IMR-90 (cell line): ENCODE measurements at regions not wholly inside any gene's neighbourhood (a gene's known extent, or its start where the extent isn't known, plus 50 kb on each side); places are given as distances from the start of the nearest gene placed in this dataset.

ENCODE experiments used
- ATAC-seq: fragments of 200-7000 bp; cut with Tn5 transposase; 2 replicates; pipeline ENCODE4 v1.9.1; 2020; ENCODE audit warnings: low read depth, mild to moderate bottlenecking, moderate library complexity
- BruUV-seq: library from RNA; stranded (reverse); fragments of 400-500 nt; replicated peaks from 2 replicates; lab custom pipeline; 2021; lab: Mats Ljungman, UMichigan
- CTCF ChIA-PET: fragments of 300-600 bp; formaldehyde crosslinking; extraction: SDS; loops from one replicate; lab custom pipeline; 2021; ENCODE audit warnings: antibody characterized with exemption; lab: Yijun Ruan, JAX
- POLR2A ChIA-PET: fragments of 300-600 bp; sonication (Branson Sonifier 250); formaldehyde crosslinking; loops from one replicate; lab custom pipeline; 2022; ENCODE audit warnings: antibody characterized with exemption; ENCODE audit not compliant: unreplicated experiment; lab: Charles Lee
- DNase-seq: peaks from one replicate; pipeline ENCODE4 v3.0.0; 2013
- H2AFZ ChIP-seq: replicated peaks from 2 replicates; pipeline ENCODE3; 2013; ENCODE audit warnings: low read length, mild to moderate bottlenecking; ENCODE audit not compliant: poor library complexity
- H2AK5ac ChIP-seq: 2 replicates; pipeline ENCODE4 v1.6.1; 2013; ENCODE audit warnings: low read depth, low read length, inconsistent platforms
- H2AK9ac ChIP-seq: replicated peaks from 2 replicates; pipeline ENCODE3; 2013; ENCODE audit warnings: mild to moderate bottlenecking, low read depth, low read length, moderate library complexity; ENCODE audit not compliant: poor library complexity
- H2BK120ac ChIP-seq: 2 replicates; pipeline ENCODE4 v1.6.1; 2013; ENCODE audit warnings: low read depth, low read length, inconsistent platforms
- H2BK15ac ChIP-seq: 3 replicates; pipeline ENCODE4 v1.6.1; 2013; ENCODE audit warnings: low read depth, low read length, inconsistent platforms
- H2BK20ac ChIP-seq: 2 replicates; pipeline ENCODE4 v1.6.1; 2013; ENCODE audit warnings: low read depth, mild to moderate bottlenecking, inconsistent platforms, low read length, moderate library complexity
- H2BK5ac ChIP-seq: 2 replicates; pipeline ENCODE4 v1.6.1; 2013; ENCODE audit warnings: mild to moderate bottlenecking, low read depth, low read length, inconsistent platforms; ENCODE audit not compliant: poor library complexity, severe bottlenecking
- H3K14ac ChIP-seq: replicated peaks from 2 replicates; pipeline ENCODE4 v1.6.1; 2013; ENCODE audit warnings: low read depth, low read length, inconsistent platforms
- H3K18ac ChIP-seq: 2 replicates; pipeline ENCODE4 v1.6.1; 2013; ENCODE audit warnings: low read depth, low read length, control low read depth
- H3K23ac ChIP-seq: 2 replicates; pipeline ENCODE4 v1.6.1; 2013; ENCODE audit warnings: low read depth, low read length, inconsistent platforms
- H3K27ac ChIP-seq: 2 replicates; pipeline ENCODE4 v1.5.1; 2013; ENCODE audit warnings: mild to moderate bottlenecking, control low read depth, low read length; ENCODE audit not compliant: insufficient read depth
- H3K27me3 ChIP-seq: 2 replicates; pipeline ENCODE4 v1.6.1; 2013; ENCODE audit warnings: low read length; ENCODE audit not compliant: control insufficient read depth, insufficient read depth
- H3K36me3 ChIP-seq: 2 replicates; pipeline ENCODE4 v1.6.1; 2013; ENCODE audit warnings: low read length, mixed read lengths; ENCODE audit not compliant: control insufficient read depth, insufficient read depth
- H3K4ac ChIP-seq: 2 replicates; pipeline ENCODE4 v1.6.1; 2013; ENCODE audit warnings: low read depth, low read length, inconsistent platforms
- H3K4me1 ChIP-seq: 2 replicates; pipeline ENCODE4 v1.6.1; 2013; ENCODE audit warnings: low read length, mixed read lengths; ENCODE audit not compliant: control insufficient read depth, insufficient read depth
- H3K4me2 ChIP-seq: 2 replicates; pipeline ENCODE4 v1.6.1; 2013; ENCODE audit warnings: low read depth, mild to moderate bottlenecking, control low read depth, low read length, moderate library complexity
- H3K4me3 ChIP-seq: 2 replicates; pipeline ENCODE4 v1.5.1; 2013; ENCODE audit warnings: low read depth, mild to moderate bottlenecking, control low read depth, low read length, moderate library complexity; ENCODE audit not compliant: insufficient read depth
- H3K56ac ChIP-seq: 2 replicates; pipeline ENCODE4 v1.6.1; 2013; ENCODE audit warnings: low read length, inconsistent platforms; ENCODE audit not compliant: insufficient read depth; ENCODE audit errors: extremely low read depth
- H3K79me1 ChIP-seq, 2 experiments: 2 replicates each; pipeline ENCODE4 v1.6.1; 2013; ENCODE audit warnings: low read length in 2 of 2, inconsistent platforms in 1 of 2, low read depth in 1 of 2
- H3K9ac ChIP-seq: 2 replicates; pipeline ENCODE4 v1.6.1; 2013; ENCODE audit warnings: low read depth, low read length, control low read depth
- H3K9me1 ChIP-seq: 2 replicates; pipeline ENCODE4 v1.6.1; 2013; ENCODE audit warnings: low read length, inconsistent platforms; ENCODE audit not compliant: insufficient read depth
- H3K9me3 ChIP-seq: 2 replicates; pipeline ENCODE4 v1.6.1; 2013; ENCODE audit warnings: low read length; ENCODE audit not compliant: control insufficient read depth, insufficient read depth
- H4K20me1 ChIP-seq: 2 replicates; pipeline ENCODE4 v1.6.1; 2013; ENCODE audit warnings: low read length, inconsistent platforms; ENCODE audit not compliant: insufficient read depth
- H4K5ac ChIP-seq: 2 replicates; pipeline ENCODE4 v1.6.1; 2013; ENCODE audit warnings: mild to moderate bottlenecking, low read depth, low read length, control low read depth
- H4K8ac ChIP-seq, 2 experiments: 2 replicates each; pipeline ENCODE4 v1.6.1; 2013; ENCODE audit warnings: low read depth in 2 of 2, low read length in 2 of 2, control low read depth in 1 of 2, inconsistent platforms in 1 of 2
- H4K91ac ChIP-seq: 2 replicates; pipeline ENCODE4 v1.6.1; 2013; ENCODE audit warnings: low read depth, low read length, inconsistent platforms; ENCODE audit not compliant: insufficient read depth
- BHLHE40 ChIP-seq: fragments of 150-350 bp; IDR thresholded peaks from 2 replicates; pipeline ENCODE4 v1.6.1; 2016; ENCODE audit warnings: mild to moderate bottlenecking, low read depth, low read length
- CEBPB ChIP-seq: IDR thresholded peaks from 2 replicates; pipeline ENCODE4 v1.6.1; 2012; ENCODE audit warnings: low read depth, low read length, improper control_type of control experiment
- CHD1 ChIP-seq: IDR thresholded peaks from 2 replicates; pipeline ENCODE4 v1.6.1; 2012; ENCODE audit warnings: low read depth, low read length, improper control_type of control experiment
- FOS ChIP-seq: fragments of 150-350 bp; IDR thresholded peaks from 2 replicates; pipeline ENCODE4 v1.6.1; 2016; ENCODE audit warnings: low read depth, low read length
- MAFK ChIP-seq: IDR thresholded peaks from 2 replicates; pipeline ENCODE4 v1.6.1; 2012; ENCODE audit warnings: low read depth, low read length, improper control_type of control experiment
- MAZ ChIP-seq: IDR thresholded peaks from 2 replicates; pipeline ENCODE4 v1.6.1; 2012; ENCODE audit warnings: low read depth, mild to moderate bottlenecking, low read length, improper control_type of control experiment, moderate library complexity, borderline replicate concordance
- MXI1 ChIP-seq: IDR thresholded peaks from 2 replicates; pipeline ENCODE4 v1.6.1; 2012; ENCODE audit warnings: low read depth, mild to moderate bottlenecking, low read length, moderate library complexity, borderline replicate concordance
- NFE2L2 ChIP-seq: fragments of 150-350 bp; IDR thresholded peaks from 2 replicates; pipeline ENCODE4 v1.6.1; 2016; ENCODE audit warnings: low read depth, mild to moderate bottlenecking, low read length
- POLR2A ChIP-seq: IDR thresholded peaks from 2 replicates; pipeline ENCODE4 v1.6.1; 2012; ENCODE audit warnings: mild to moderate bottlenecking, low read depth, low read length
- RAD21 ChIP-seq: IDR thresholded peaks from 2 replicates; pipeline ENCODE4 v1.6.1; 2012; ENCODE audit warnings: low read length, improper control_type of control experiment
- RCOR1 ChIP-seq: IDR thresholded peaks from 2 replicates; pipeline ENCODE4 v1.6.1; 2012; ENCODE audit warnings: mild to moderate bottlenecking, low read length, improper control_type of control experiment; ENCODE audit not compliant: insufficient replicate concordance
- RFX5 ChIP-seq: IDR thresholded peaks from 2 replicates; pipeline ENCODE4 v1.8.0; 2012; ENCODE audit warnings: low read depth, mild to moderate bottlenecking, low read length, moderate library complexity
- SMC3 ChIP-seq: fragments of 150-350 bp; IDR thresholded peaks from 2 replicates; pipeline ENCODE4 v1.6.1; 2016; ENCODE audit warnings: low read depth, mild to moderate bottlenecking, antibody characterized with exemption, low read length, moderate library complexity
- USF2 ChIP-seq: fragments of 150-350 bp; IDR thresholded peaks from 2 replicates; pipeline ENCODE4 v1.6.1; 2017; ENCODE audit warnings: mild to moderate bottlenecking, antibody characterized with exemption, low read length, low read depth
- WGBS, 2 experiments: methylation state at CpG; one replicate each; pipeline versions ENCODE4 v1.1.5 to v1.1.7; 2013; ENCODE audit warnings: missing lambda C conversion rate in 2 of 2; ENCODE audit not compliant: insufficient read length in 1 of 2; ENCODE audit errors: extremely low coverage in 2 of 2; 5-methylcytosine and 5-hydroxymethylcytosine counted together
- dilution Hi-C: fragments of 300-500 bp; cut with HindIII; formaldehyde crosslinking; loops from one replicate; pipeline ENCODE4 v1.14.3; 2018; ENCODE audit warnings: low sequenced_read_pairs; ENCODE audit not compliant: unreplicated experiment
- in situ Hi-C: fragments of 300-500 bp; cut with MboI; formaldehyde crosslinking; loops from 3 replicates; pipeline ENCODE4 v1.14.3; 2019; ENCODE audit warnings: low sequenced_read_pairs, inconsistent platforms, mixed read lengths
- intact Hi-C: fragments of 100-400 bp; cut with micrococcal nuclease; formaldehyde crosslinking; loops from 2 replicates; pipeline ENCODE4 v1.10.0; 2022
- TF ChIP-seq, protein P1 (sequence below): fragments of 150-350 bp; IDR thresholded peaks from 2 replicates; pipeline ENCODE4 v1.6.1; 2016; ENCODE audit warnings: low read depth, mild to moderate bottlenecking, low read length, moderate library complexity, borderline replicate concordance
- TF ChIP-seq, protein P2 (sequence below): conservative IDR thresholded peaks from 2 replicates; pipeline ENCODE4 v1.5.1; 2012; ENCODE audit warnings: mild to moderate bottlenecking, low read depth, low read length, improper control_type of control experiment

GRCh38 chr6:91802431-91802830 lies 1215.6 kb upstream of the MAP3K7 start:
- H3K23ac ChIP-seq = no peak overlapping the region
- H3K9ac ChIP-seq = no peak overlapping the region
- H2BK15ac ChIP-seq = no peak overlapping the region
- intact Hi-C loops (no loop called here), dilution Hi-C loops (no loop called here), in situ Hi-C loops (no loop called here)
- no peaks in the 10 kb centered on the region for H4K20me1 ChIP-seq
- H4K91ac ChIP-seq = no peak overlapping the region
- POLR2A ChIA-PET = no interaction called here
- H4K8ac ChIP-seq = no peak overlapping the region
- H2BK20ac ChIP-seq = no peak overlapping the region
- H3K14ac ChIP-seq = no peak overlapping the region
- H3K36me3 ChIP-seq = no peaks in the 10 kb centered on the region
- no peak overlapping the region for H2BK5ac ChIP-seq
- ATAC-seq (no peak), DNase-seq (no peak)
- H2BK120ac ChIP-seq = no peak overlapping the region
- H2AK9ac ChIP-seq = no peak overlapping the region
- H4K5ac ChIP-seq = no peak overlapping the region
- H3K4me1 ChIP-seq = no peaks in the 10 kb centered on the region
- no peak overlapping the region for H3K27ac ChIP-seq
- no peak overlapping the region for H3K4ac ChIP-seq
- H2AFZ ChIP-seq = no peak overlapping the region
- no peak overlapping the region for H3K4me3 ChIP-seq
- TF ChIP-seq MAFK (no peak), NFE2L2 (no peak), POLR2A (no peak), SMC3 (no peak), FOS (no peak), RAD21 (no peak), RCOR1 (no peak), MXI1 (no peak), BHLHE40 (no peak), CHD1 (no peak), CEBPB (no peak), USF2 (no peak), MAZ (no peak), RFX5 (no peak)
- TF ChIP-seq, protein P1, sequence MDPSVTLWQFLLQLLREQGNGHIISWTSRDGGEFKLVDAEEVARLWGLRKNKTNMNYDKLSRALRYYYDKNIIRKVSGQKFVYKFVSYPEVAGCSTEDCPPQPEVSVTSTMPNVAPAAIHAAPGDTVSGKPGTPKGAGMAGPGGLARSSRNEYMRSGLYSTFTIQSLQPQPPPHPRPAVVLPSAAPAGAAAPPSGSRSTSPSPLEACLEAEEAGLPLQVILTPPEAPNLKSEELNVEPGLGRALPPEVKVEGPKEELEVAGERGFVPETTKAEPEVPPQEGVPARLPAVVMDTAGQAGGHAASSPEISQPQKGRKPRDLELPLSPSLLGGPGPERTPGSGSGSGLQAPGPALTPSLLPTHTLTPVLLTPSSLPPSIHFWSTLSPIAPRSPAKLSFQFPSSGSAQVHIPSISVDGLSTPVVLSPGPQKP = no peak
- TF ChIP-seq, protein P2, sequence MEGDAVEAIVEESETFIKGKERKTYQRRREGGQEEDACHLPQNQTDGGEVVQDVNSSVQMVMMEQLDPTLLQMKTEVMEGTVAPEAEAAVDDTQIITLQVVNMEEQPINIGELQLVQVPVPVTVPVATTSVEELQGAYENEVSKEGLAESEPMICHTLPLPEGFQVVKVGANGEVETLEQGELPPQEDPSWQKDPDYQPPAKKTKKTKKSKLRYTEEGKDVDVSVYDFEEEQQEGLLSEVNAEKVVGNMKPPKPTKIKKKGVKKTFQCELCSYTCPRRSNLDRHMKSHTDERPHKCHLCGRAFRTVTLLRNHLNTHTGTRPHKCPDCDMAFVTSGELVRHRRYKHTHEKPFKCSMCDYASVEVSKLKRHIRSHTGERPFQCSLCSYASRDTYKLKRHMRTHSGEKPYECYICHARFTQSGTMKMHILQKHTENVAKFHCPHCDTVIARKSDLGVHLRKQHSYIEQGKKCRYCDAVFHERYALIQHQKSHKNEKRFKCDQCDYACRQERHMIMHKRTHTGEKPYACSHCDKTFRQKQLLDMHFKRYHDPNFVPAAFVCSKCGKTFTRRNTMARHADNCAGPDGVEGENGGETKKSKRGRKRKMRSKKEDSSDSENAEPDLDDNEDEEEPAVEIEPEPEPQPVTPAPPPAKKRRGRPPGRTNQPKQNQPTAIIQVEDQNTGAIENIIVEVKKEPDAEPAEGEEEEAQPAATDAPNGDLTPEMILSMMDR = no peak
- no peak overlapping the region for H2AK5ac ChIP-seq
- H3K9me1 ChIP-seq = no peaks in the 10 kb centered on the region
- H3K79me1 ChIP-seq = no peaks in the 10 kb centered on the region
- no CpG with 5 or more reads among the region's 1 CpG for WGBS, 2 experiments
- no peak overlapping the region for H3K56ac ChIP-seq
- BruUV-seq = no TSS peak
- no peaks in the 10 kb centered on the region for H3K9me3 ChIP-seq
- CTCF ChIA-PET = no interaction called here
- H3K27me3 ChIP-seq = no peaks in the 10 kb centered on the region
- no peak overlapping the region for H3K4me2 ChIP-seq
- no peak overlapping the region for H3K18ac ChIP-seq
